B cell (primary cell): ENCODE measurements at regions not wholly inside any gene's neighbourhood (a gene's known extent, or its start where the extent isn't known, plus 50 kb on each side); places are given as distances from the start of the nearest gene placed in this dataset.

ENCODE experiments used
- ATAC-seq: fragments of 200-7000 bp; cut with Tn5 transposase; one replicate; pipeline ENCODE4 v1.10.0; 2021; ENCODE audit warnings: low read depth, mild to moderate bottlenecking, moderate number of reproducible peaks, moderate library complexity
- CTCF ChIA-PET: fragments of 350-600 bp; sonication (Branson Sonifier 250); formaldehyde crosslinking; loops from one replicate; lab custom pipeline; 2021; ENCODE audit warnings: antibody characterized with exemption, inconsistent platforms; lab: Charles Lee
- POLR2A ChIA-PET: fragments of 350-600 bp; sonication (Branson Sonifier 250); formaldehyde crosslinking; loops from one replicate; lab custom pipeline; 2021; ENCODE audit warnings: antibody characterized with exemption; lab: Charles Lee
- DNase-seq: peaks from one replicate; pipeline ENCODE4 v3.0.0; 2013
- H2AFZ ChIP-seq: 2 replicates; pipeline ENCODE4 v1.6.1; 2012; ENCODE audit warnings: mild to moderate bottlenecking, low read depth, low read length; ENCODE audit not compliant: insufficient read depth, poor library complexity, severe bottlenecking
- H3K27ac ChIP-seq, 2 donors: 1 replicate in 1 of 2; 2 replicates in 1 of 2; pipeline ENCODE4 v1.5.1; 2012 to 2013; ENCODE audit warnings: low read length in 2 of 2, mild to moderate bottlenecking in 2 of 2, moderate library complexity in 1 of 2
- H3K27me3 ChIP-seq, 4 experiments: fragments of 200-600 bp in 1 of 4; sonication (generic) in 1 of 4; replicated peaks in 1 of 4; 1 replicate in 2 of 4; 2 replicates in 2 of 4; pipeline versions ENCODE4 v1.6.1 to v1.7.0; 2013 to 2016; ENCODE audit warnings: low read length in 3 of 4, mild to moderate bottlenecking in 2 of 4, mixed read lengths in 1 of 4, moderate library complexity in 1 of 4; ENCODE audit not compliant: insufficient read depth in 4 of 4, control insufficient read depth in 3 of 4; ENCODE audit errors: control extremely low read depth in 1 of 4
- H3K36me3 ChIP-seq, 2 experiments: replicated peaks in 1 of 2; 1 replicate in 1 of 2; 2 replicates in 1 of 2; pipeline versions ENCODE4 v1.6.1 to v1.7.1; 2013; ENCODE audit warnings: low read length in 1 of 2; ENCODE audit not compliant: insufficient read depth in 2 of 2, control insufficient read depth in 1 of 2; ENCODE audit errors: control extremely low read depth in 1 of 2, extremely low read depth in 1 of 2
- H3K4me1 ChIP-seq, 2 donors: fragments of 200-600 bp in 1 of 2; sonication (generic) in 1 of 2; 1 replicate in 1 of 2; 2 replicates in 1 of 2; pipeline versions ENCODE4 v1.5.1 to v1.6.1; 2013 to 2017; ENCODE audit warnings: low read length in 2 of 2; ENCODE audit not compliant: control insufficient read depth in 2 of 2, insufficient read depth in 2 of 2
- H3K4me2 ChIP-seq: replicated peaks from 2 replicates; pipeline ENCODE3; 2012; ENCODE audit warnings: mild to moderate bottlenecking, low read depth, low read length; ENCODE audit not compliant: poor library complexity, severe bottlenecking
- H3K4me3 ChIP-seq, 5 experiments: fragments of 200-600 bp in 1 of 5; sonication (generic) in 1 of 5; 1 replicate in 3 of 5; 2 replicates in 2 of 5; pipeline versions ENCODE4 v1.5.1 to v1.7.0; 2011 to 2016; ENCODE audit warnings: low read length in 4 of 5, mild to moderate bottlenecking in 4 of 5, low read depth in 2 of 5, control low read depth in 1 of 5, moderate library complexity in 1 of 5; ENCODE audit not compliant: insufficient read depth in 1 of 5; ENCODE audit errors: control extremely low read depth in 1 of 5, extremely low read depth in 1 of 5
- H3K79me2 ChIP-seq: fragments of 200-600 bp; sonication (generic); one replicate; pipeline ENCODE4 v1.6.0; 2016; ENCODE audit warnings: low read length; ENCODE audit not compliant: control insufficient read depth, insufficient read depth
- H3K9ac ChIP-seq: fragments of 200-600 bp; sonication (generic); 2 replicates; pipeline ENCODE4 v1.6.1; 2017; ENCODE audit warnings: mild to moderate bottlenecking, low read length, moderate library complexity
- H3K9me3 ChIP-seq, 3 donors: one replicate each; pipeline versions ENCODE4 v1.6.1 to v1.7.1; 2013; ENCODE audit warnings: low read length in 2 of 3; ENCODE audit not compliant: control insufficient read depth in 2 of 3, insufficient read depth in 1 of 3; ENCODE audit errors: control extremely low read depth in 1 of 3
- H4K20me1 ChIP-seq: 2 replicates; pipeline ENCODE4 v1.6.0; 2012; ENCODE audit warnings: mild to moderate bottlenecking, low read length; ENCODE audit not compliant: insufficient read depth, control insufficient read depth, poor library complexity, severe bottlenecking
- H3K27ac Mint-ChIP-seq: one replicate; pipeline ENCODE4 v1.8.0; 2021; ENCODE audit warnings: mixed read lengths
- H3K27me3 Mint-ChIP-seq: one replicate; pipeline ENCODE4 v1.8.0; 2021; ENCODE audit warnings: mixed read lengths
- H3K4me1 Mint-ChIP-seq: one replicate; pipeline ENCODE4 v1.8.0; 2021; ENCODE audit warnings: mixed read lengths
- H3K4me3 Mint-ChIP-seq: one replicate; pipeline ENCODE4 v1.8.0; 2021; ENCODE audit warnings: mixed read lengths
- H3K9me3 Mint-ChIP-seq: one replicate; pipeline ENCODE4 v1.8.0; 2022; ENCODE audit warnings: mixed read lengths; ENCODE audit not compliant: insufficient read depth
- EZH2 ChIP-seq: IDR thresholded peaks from 2 replicates; pipeline ENCODE4 v1.6.1; 2012; ENCODE audit warnings: borderline replicate concordance, low read depth, mild to moderate bottlenecking, moderate library complexity, low read length; ENCODE audit not compliant: insufficient read depth, poor library complexity, severe bottlenecking
- WGBS: methylation state at CpG from one replicate; pipeline ENCODE4 v1.1.5; 2013; ENCODE audit warnings: missing lambda C conversion rate; ENCODE audit not compliant: insufficient coverage; 5-methylcytosine and 5-hydroxymethylcytosine counted together
- intact Hi-C: fragments of 100-400 bp; cut with micrococcal nuclease; formaldehyde crosslinking; loops from one replicate; pipeline ENCODE4 v1.10.0; 2022
- TF ChIP-seq, protein P1 (sequence below): fragments of 200-600 bp; IDR thresholded peaks from one replicate; pipeline ENCODE4 v1.8.0; 2022; ENCODE audit warnings: antibody characterized with exemption, mild to moderate bottlenecking

DNA sequence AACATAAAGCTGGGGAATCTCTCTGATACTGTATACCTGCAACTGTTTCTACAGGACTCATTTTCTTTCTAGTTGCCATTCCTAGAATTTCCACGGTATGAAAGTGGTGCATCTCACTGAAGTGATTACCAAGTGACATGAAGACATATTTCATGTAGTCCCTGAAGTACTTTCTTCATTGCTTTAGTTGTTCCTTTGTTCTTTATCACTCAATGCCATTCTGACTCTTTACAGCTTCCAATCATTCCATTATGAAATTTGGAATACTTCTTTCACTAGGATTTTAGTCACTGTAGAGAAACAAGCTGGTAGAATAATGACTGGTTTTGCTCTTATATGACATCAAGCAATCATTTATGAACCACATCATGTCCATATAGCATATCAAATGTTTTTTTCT, 645.1 kb downstream of the CDH18 start:
- H3K4me1 Mint-ChIP-seq, result no peaks in the 10 kb centered on the region
- Histone ChIP-seq H3K4me1 (no peaks in the 10 kb centered on the region), H3K9ac (no peak overlapping the region), H2AFZ (no peak overlapping the region), H4K20me1 (no peaks in the 10 kb centered on the region), H3K4me3 (no peak overlapping the region), H3K36me3 (no peaks in the 10 kb centered on the region), H3K4me2 (no peak overlapping the region), H3K27ac (no peak overlapping the region), H3K27me3 (no peaks in the 10 kb centered on the region), H3K79me2 (no peaks in the 10 kb centered on the region), H3K9me3 (no peaks in the 10 kb centered on the region)
- no peak overlapping the region for H3K27ac Mint-ChIP-seq
- intact Hi-C loops, result no loop called here
- H3K27me3 Mint-ChIP-seq, result no peaks in the 10 kb centered on the region
- WGBS, result no CpG with 5 or more reads among the region's 1 CpG
- POLR2A ChIA-PET, result no interaction called here
- ATAC-seq, result no peak
- no peak overlapping the region for H3K4me3 Mint-ChIP-seq
- DNase-seq, result no peak
- TF ChIP-seq, protein P1, sequence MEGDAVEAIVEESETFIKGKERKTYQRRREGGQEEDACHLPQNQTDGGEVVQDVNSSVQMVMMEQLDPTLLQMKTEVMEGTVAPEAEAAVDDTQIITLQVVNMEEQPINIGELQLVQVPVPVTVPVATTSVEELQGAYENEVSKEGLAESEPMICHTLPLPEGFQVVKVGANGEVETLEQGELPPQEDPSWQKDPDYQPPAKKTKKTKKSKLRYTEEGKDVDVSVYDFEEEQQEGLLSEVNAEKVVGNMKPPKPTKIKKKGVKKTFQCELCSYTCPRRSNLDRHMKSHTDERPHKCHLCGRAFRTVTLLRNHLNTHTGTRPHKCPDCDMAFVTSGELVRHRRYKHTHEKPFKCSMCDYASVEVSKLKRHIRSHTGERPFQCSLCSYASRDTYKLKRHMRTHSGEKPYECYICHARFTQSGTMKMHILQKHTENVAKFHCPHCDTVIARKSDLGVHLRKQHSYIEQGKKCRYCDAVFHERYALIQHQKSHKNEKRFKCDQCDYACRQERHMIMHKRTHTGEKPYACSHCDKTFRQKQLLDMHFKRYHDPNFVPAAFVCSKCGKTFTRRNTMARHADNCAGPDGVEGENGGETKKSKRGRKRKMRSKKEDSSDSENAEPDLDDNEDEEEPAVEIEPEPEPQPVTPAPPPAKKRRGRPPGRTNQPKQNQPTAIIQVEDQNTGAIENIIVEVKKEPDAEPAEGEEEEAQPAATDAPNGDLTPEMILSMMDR, result no peak
- TF ChIP-seq EZH2, result no peak
- H3K9me3 Mint-ChIP-seq, result peaks cover 8% of the 10 kb centered on the region
- CTCF ChIA-PET, result no interaction called here

DNA sequence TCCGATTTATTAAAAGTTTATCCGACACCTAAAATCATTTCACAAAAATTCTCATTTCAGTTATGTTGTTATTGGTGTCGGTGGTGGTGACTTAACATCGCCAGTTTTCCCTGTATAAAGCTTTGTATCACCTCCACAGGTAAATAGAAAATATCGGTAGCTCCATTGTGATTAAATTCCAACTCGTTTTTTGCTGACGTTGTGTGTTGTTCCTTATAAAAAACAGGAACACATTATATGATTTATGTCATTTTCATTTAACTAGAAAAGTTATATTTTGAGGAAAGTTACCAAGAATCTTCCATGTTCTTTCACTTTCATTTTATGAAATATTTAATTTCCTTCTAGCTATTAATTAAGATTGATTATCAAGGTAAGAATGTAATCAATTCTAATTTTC, 635.9 kb downstream of the CDH18 start:
- no CpG with 5 or more reads among the region's 7 CpGs for WGBS
- intact Hi-C loops, result no loop called here
- Histone ChIP-seq H3K9ac (no peak overlapping the region), H3K4me1 (no peaks in the 10 kb centered on the region), H3K27me3 (no peaks in the 10 kb centered on the region), H3K4me3 (no peak overlapping the region), H3K79me2 (no peaks in the 10 kb centered on the region), H3K36me3 (no peaks in the 10 kb centered on the region), H3K27ac (no peak overlapping the region), H4K20me1 (no peaks in the 10 kb centered on the region), H3K4me2 (no peak overlapping the region), H2AFZ (no peak overlapping the region), H3K9me3 (no peaks in the 10 kb centered on the region)
- DNase-seq, result no peak
- H3K4me3 Mint-ChIP-seq, result no peak overlapping the region
- no peak for ATAC-seq
- POLR2A ChIA-PET, result no interaction called here
- H3K9me3 Mint-ChIP-seq, result no peaks in the 10 kb centered on the region
- no peaks in the 10 kb centered on the region for H3K4me1 Mint-ChIP-seq
- no peaks in the 10 kb centered on the region for H3K27me3 Mint-ChIP-seq
- TF ChIP-seq, protein P1, result no peak
- no peak for TF ChIP-seq EZH2
- CTCF ChIA-PET, result no interaction called here
- H3K27ac Mint-ChIP-seq, result no peak overlapping the region
